DMS153 treated with DMSO at 0.1 percent for 48 hours (cell line): ENCODE measurements at regions not wholly inside any gene's neighbourhood (a gene's known extent, or its start where the extent isn't known, plus 50 kb on each side); places are given as distances from the start of the nearest gene placed in this dataset.
"Not testable (repeated sequence)": the region's sequence is repeated elsewhere in the genome, so short reads cannot be mapped to it uniquely, and the experiment has no call there.

Experiments
- DNase-seq: peaks from one replicate; lab custom pipeline; 2025; ENCODE audit not compliant: unreplicated experiment; lab: John Stamatoyannopoulos, UW

DNA sequence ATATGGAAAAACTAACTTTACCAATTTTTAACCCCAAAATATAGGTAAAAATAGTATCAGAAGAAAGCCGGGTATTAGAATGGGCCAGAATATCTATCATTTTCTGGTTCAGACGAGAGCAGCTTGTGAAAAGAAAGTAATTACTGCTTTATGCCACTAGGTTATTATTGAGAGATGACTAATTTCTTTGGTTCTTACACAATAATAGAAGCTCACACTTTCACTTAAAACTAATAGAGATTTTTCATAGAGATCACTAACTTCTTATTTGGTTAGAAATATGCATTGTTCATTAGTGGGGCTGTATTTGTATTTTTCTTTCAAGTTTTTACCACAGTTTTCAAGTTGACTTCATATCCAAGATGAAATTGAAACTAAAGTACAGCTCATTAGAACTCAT lies 1241.2 kb upstream of the FLRT2 start:
- DNase-seq: no peak

DNA sequence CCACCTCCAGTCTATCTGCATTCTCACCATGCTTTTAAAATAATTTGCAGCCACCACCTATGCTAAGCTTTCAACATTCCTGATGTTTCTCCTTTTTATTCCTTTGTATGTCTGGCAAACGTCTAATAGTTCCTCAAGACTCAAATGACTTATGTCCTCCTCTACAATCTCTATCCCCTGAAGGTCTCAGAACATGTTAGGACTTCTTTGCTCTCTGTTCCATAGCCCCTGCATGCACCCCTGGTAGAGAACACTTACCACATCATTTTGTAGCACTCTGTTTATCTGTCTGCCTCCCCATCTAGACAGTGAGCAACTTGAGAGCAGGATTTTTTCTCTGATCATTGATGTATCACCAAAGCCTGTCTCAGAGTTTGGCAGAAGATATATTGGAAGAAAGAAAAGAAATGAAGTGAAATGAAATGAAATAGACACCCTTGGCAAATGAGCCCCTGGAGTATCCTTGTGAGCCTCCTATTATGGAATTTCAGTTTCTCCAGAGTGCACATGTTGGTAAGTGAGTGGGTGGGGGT lies 1231.2 kb upstream of the FLRT2 start:
- DNase-seq: no peak

DNA sequence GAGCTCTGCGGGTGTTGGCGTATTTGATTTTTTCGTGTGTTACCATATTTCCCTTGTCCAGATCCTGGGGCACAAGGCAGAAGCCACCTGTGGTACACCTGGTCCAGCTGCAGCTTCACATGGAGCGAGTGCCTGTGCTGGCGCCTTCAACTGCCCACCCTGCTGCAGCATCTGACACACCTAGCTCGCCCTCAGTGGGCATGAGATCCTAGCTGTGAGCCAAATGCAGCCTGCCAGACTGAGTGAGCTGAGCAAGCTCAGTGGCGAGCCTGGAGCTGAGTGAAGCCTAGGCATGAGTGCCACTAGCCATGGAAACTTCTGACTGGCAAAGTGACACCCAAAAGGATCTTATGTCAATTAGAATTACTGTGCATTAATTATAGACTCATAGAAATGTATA lies 1226.8 kb upstream of the FLRT2 start:
- no peak for DNase-seq

DNA sequence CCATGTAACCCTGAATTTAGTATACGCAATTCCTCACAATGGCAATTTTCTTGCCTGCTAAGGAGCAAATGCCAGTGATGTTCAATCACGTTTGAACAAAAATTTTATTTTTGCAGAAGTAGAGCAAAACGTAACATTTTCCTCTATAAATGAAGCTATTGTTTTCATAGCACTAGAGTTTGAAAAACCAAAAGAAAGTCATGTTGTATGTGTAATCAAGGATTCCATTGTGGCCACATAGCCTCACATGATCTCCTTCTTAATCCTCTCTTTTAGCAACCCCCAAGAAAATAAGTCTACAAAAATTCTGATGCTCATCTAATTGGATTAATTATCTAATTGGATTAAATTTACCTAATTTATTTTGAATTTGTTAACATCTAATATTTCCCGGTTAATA lies 1217.4 kb upstream of the FLRT2 start:
- DNase-seq: no peak

DNA sequence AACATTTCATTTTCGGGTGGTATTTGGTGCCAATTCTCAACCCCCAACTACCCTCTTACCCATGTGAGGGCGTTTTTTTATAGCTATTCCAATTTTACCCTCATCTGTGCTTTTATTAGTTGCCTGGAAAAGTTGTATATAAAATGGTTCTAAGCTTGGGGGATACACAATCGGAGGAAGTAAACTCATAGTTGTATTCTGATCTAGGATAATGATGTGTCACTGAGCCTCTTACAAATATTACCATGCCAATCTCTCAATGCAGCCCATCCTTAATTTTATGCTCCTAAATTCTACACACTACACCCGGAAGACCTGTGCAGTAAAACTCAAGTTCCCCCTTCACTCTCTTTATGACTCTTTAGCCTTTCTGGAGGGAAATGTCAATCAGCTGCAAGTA lies 1206.5 kb upstream of the FLRT2 start:
- no peak for DNase-seq

DNA sequence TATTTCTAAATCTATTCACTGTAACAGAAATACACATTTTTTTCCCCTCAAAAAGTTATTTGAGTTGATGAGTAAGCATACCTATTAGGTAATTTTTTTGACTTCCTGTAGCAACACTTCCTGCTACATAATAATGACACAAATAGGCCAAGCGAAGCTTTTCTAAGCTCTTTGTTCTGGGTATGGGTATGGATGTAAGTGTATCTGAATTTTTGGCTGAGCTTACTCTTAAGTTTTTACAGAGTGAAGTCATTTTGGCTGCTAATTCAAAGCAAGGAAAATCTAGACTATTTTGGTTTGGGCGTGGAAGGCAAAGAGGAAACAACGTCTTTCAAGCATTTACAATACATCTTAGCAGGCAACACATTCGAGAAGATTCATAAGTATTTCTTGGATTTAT lies 1206.0 kb upstream of the FLRT2 start:
- DNase-seq: no peak

DNA sequence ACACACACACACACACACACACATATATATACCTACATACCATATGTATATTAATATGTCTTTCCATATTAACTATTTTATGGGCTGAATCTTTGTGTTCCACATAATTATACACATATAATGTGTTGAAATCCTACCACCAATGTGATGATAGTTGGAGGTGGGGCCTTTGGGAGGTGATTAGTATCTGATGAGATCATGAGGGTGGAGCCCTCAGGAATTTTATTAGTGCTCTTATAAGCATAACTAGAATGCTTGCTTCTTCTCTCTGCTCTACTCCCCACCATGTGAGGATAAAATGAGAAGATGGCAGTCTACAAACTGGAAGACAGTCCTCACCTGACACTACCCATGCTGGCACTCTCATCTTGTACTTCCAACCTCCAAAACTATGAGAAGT lies 1193.5 kb upstream of the FLRT2 start:
- DNase-seq: no peak

DNA sequence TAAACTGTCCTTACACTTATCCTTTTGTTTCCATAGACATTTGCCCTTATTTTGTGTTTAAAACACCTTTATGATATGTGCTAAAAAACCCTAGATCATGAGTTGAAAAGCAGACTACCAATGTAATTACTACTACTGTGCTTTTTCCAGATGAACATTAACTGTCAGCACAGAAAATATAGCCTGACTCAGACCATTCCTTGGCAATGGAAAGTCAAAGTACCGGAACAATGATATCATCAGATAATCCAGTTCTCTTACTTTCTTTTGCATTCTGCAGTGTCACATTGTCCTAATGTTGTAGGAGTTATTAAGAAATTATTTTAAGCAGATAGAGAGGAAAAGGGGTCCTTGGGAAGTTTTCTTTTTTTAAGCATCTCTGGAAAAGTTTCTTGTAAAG lies 1189.0 kb upstream of the FLRT2 start:
- DNase-seq: no peak

DNA sequence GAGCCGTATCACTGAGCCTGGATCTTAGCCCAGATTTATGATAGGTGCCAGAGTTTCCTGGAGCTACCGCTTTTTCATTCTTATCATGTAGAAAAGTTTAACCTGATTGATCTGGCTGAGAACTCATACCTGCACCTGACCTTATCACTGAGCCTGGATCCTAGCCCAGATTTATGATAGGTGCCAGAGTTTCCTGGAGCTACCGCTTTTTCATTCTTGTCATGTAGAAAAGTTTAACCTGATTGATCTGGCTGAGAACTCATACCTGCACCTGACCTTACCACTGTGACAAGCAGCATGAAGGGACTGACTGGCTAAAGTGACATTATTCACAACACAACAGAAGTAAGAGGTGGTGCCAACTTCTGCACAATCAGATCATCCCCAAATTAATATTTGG lies 1188.1 kb upstream of the FLRT2 start:
- not testable (repeated sequence) for DNase-seq

DNA sequence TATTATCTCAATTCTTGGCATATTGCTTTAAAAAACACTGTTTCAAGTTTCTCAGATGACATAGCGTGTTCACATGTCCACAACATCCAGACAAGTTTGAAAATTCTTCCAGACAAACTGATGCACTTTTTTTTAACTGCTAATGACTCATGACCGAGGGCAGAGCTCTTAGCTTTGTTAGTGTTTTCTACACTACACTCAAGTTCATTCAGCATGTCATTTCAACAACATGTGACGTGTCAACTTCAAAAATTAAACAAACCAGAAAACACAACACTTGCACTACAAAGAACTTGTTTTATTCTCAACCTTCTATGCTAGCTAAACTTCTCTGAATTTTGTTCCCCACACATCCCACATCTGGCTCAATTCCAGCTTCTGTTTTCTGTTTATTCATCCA lies 1186.3 kb upstream of the FLRT2 start:
- DNase-seq: no peak

DNA sequence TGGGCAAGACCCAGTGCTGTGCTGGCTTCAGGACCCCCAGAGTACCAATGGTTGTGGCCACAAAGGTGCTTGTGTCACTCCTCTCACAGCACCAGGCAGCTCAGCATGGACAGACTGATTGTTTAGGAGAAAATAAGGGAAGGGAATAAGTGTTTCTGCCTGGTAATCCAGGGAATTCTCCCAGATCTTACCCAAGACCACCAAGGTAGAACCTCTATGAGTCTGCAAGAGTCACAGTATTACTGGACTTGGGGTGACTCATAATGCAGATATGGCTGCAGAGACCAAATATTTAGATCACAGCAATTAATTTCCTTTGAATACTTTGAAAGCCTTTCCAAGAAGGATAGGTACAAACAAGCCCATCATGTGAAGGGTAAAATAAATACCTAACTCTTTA lies 1178.3 kb upstream of the FLRT2 start:
- no peak for DNase-seq

DNA sequence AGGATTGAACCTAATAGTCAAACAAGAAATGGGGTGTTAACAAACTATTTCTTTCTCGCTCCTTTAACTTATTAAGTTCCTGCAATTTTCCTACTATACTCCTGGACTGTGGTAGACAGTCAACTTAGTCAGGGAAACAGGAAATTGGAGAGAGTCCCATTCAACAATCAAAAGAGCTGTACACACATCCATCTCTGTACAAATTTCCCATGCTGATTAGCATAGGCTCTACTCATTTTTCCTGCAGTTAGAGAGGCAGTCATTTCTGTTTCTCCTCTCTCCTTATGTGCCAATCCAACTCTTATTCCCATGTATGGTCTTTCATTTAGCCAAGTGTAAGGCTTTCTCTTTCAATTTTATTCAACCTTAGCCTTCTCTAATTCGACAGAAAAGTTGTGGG lies 1168.5 kb upstream of the FLRT2 start:
- no peak for DNase-seq

DNA sequence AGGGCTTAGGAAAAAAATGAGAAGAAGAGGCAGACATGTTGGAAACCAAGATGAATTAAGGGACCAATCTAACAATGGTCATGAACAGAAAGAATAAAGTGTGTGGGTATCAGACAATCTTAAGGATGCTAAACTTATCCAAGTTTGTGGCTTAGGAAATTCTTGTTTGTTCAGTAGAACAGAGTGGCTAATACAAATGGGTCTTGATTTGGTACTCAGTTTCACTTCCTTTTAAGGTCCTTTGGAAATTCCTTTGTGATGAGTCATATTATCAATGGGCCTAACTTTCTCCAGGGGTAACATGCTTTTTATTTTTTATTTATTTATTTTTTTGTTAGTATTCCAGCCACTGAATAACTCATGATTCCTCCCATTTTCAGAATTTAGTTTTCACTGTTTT lies 1154.7 kb upstream of the FLRT2 start:
- no peak for DNase-seq

DNA sequence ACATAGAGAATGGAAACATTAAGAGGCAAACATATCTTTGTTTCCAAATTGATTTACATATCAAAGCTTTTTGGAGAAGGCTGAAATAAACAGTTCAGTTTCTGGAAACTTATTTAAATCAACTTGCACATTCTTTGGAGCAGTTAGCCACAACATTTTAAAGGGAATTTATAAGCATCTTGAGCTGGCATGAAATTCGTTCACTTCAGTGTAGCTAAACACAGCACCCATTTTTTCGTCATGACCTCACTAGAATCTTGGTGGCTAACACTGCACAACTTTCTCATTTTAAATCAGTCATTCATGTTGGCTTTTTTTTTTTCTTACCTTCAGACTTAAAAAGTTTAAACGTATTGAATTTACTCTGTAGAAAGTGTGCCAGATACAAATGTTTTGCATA lies 1139.9 kb upstream of the FLRT2 start:
- no peak for DNase-seq

DNA sequence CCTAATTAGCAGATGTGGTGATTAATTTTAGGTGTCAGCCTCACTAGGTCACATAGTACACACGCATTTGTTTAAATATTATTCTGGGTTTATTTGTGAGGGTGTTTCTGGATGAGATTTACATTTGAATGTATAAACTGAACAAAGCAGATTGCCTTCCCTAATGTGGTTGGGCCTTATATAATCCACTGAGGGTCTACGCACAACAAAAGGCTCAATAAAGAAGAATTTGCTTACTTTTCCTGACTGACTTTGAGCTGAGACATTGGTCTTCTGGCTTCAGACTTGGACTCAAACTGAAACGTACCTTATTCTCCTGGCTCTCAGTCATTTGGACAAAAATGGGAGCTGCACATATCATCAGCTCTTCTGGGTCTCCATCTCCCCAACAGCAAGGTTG lies 1132.3 kb upstream of the FLRT2 start:
- DNase-seq: no peak

DNA sequence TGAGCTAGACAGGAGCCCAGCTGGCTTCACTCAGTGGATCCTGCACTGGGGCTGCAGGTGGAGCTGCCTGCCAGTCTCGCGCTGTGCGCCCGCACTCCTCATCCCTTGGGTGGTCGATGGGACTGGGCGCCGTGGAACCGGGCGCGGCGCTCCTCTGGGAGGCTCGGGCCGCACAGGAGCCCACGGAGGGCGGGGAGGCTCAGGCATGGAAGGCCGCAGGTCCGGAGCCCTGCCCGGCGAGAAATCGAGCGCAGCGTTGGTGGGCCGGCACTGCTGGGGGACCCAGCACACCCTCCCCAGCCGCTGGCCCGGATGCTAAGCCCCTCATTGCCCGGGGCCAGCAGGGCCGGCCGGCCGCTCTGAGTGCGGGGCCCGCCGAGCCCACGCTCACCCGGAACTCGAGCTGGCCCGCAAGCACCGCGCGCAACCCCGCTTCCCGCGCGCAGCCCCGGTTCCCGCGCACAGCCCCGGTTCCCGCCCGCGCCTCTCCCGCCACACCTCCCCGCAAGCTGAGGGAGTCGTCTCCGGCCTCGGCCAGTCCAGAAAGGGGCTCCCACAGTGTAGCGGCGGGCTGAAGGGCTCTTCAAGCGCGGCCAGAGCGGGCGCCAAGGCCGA lies 1130.5 kb upstream of the FLRT2 start:
- no peak for DNase-seq

DNA sequence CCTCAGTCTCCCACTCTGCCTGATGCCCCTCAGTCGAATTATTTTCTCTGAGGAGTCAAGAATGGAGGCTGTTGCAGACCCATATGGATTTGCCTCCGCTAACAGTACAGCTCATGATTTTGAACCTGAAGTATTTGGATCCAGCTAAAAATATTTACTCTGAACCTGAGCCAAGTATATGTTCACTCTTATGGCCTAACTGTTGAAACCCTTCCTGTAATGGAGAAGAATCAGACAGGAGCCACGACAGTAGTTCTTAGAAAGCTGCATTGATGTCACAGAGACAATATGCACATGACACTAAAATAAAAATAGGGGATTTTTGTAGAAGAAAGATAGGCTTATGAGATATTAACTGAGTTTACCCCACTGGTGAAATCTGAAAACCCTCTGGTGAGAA lies 1128.3 kb upstream of the FLRT2 start:
- DNase-seq: no peak

DNA sequence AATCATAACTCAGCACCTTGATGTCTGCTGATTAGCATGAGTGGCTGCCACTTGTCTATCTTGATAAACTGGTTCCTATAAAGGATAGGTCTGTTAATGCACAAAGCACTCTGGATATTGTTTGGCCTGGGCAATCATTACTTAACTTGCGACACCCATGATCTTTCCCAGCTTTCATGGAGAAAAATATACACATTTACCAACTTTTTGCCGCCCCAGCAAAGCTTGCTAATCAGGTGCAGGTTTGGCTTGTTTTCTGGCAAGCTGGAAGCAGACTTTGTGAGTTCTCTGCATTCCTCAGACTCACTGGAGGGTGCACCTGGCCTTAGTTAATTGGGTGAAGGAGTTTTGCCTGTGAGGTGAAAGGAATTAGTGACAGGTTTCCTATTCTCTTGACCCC lies 1126.4 kb upstream of the FLRT2 start:
- DNase-seq: no peak

DNA sequence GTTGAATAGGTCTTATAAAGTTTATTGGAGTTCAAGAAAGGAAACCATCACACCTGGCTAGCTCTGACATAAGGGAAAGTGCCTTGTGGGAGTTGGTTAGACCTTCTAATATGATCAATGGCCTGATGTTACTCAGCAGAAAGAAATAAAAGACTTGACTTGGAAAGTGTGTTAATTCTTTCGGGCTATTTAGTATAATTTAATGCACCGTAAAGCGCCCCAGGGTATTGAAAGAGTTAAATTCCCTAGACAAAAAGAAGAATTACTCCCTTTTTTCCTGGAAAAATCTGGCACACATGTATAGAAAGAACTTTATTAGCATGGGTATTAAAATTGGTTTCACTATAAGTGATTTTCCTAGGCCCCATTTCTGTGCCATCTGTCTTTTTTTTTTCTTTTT lies 1125.7 kb upstream of the FLRT2 start:
- no peak for DNase-seq

DNA sequence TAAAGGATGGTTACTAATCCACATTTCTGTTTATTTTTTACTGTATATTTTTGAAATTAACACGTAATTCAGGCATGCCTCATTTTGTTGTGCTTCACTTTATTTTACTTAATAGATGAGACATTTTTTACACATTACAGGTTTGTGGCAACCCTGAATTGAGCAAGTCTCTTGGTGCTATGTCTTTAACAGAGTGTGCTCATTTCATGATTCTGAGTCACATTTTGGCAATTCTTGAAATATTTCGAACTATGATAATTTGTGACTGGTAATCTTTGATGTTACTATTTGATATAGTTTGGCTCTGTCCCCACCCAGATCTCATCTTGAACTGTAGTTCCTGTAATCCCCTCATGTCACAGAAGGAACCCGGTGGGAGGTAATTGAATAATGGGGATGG lies 1120.5 kb upstream of the FLRT2 start:
- DNase-seq: no peak

DNA sequence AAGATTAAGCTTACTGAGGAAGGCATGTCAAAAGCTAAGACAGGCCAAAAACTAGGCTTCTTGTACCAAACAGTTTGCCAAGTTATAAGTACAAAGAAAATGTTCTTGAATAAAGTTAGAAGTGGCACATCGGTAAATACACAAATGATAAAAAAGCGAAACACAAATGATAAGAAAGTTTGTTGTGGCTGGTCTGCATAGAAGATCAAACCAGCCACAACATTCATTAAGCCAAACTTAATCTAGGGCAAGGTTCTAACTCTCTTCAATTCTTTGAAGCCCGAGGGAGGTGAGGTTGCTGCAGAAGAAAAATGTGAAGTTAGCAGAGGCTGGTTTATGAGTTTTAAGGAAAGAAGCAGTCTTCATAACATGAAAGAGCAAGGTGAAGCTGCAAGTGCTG lies 1119.6 kb upstream of the FLRT2 start:
- DNase-seq: no peak

DNA sequence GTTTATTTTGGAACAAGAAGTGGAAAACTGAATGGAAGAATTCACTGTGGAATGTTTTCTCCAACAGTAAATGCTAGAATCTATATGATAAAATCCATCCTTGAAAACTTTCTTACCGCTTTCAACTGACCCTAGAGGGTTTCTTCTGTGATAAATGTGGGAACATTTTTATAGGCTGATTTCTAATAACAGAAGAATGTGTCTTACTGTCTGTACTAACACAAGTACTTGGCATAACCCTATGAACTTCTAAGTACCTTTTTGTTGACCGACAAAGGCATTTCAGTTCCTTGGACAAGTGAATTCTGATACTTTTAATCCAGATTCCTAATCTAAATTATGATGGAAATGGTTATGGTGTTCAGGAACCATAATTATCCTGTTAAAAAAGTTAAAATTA lies 1109.7 kb upstream of the FLRT2 start:
- no peak for DNase-seq

DNA sequence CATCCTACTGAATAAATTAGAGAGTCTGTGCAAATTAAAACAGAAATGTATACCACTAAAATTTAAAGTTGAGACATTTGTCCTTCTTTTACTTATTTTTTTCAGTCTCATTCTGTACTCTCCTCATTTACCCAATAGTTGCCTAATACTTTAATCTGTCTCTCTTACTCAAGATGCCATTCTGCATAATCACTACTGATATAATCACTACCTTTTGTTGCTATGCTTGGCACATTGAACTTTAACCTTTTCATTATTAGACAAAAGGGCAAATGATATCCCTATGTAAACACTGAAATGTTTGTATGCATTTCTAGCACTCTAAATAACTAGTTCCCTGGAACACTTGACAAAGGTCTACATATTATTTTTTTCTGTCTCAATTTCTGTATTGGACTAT lies 1108.3 kb upstream of the FLRT2 start:
- no peak for DNase-seq

DNA sequence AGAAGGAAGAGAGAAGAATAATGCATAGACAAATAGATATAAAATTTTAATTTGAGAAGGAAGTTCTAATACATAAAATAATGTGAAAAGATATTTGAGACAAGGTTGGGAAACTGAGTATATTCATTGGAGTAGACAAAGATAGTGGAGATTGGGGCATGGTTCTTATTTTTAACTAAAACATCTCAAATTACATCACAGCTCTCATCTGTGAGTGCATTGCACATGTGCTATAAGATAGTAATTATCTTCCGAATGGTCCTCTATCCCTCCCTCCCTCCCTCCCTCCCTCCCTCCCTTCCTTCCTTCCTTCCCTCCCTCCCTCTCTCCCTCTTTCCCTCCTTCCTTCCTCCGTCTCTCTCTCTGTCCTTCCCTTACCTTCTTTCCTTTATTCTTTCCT lies 1104.0 kb upstream of the FLRT2 start:
- DNase-seq: no peak
